ENCODE measurements at regions not wholly inside any gene's neighbourhood (a gene's known extent, or its start where the extent isn't known, plus 50 kb on each side); places are given as distances from the start of the nearest gene placed in this dataset.

DNA sequence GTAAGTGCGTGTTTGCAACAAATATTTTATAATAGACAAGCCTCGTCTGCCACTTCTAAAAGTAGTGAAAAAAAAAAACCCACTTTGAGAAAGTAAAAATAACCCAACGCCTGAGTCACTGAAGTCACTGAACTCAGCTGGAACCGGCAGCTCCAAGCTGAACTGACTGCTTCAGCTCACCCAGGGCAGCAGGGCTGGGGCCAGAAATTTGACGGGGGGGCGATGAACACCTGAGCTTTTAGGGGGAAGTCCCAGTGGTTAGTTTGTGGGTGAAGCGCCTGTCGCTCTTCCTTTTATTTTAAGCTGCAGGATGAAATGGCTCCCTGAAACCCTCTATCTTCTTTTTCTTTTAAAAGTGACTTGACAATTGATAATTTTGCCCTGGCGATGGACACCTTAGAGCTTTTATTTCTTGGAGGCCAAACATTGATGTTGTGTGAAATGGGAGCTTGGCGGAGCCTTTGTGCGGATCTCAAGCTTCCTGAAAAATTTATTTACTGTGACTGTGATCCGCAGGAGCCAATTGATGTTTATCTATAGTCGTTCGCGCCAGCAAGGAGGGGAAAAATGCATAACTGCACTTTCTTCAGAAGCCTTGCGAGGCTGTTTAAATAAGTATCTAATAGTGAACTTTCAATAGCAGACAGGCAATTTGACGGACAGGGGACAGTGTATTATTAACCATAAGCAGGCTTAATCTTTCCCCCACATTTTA is 173.2 kb upstream of the MYL2 start:
- no peaks in the 10 kb centered on the region for H3K36me3 ChIP-seq (ENCODE audit: control insufficient read depth in 4 of 4, insufficient read depth in 4 of 4, low read length in 4 of 4)
- ATAC-seq (ENCODE audit: insufficient read depth, low FRiP score), result no peak
- H3K9ac ChIP-seq (ENCODE audit: insufficient read depth in 1 of 2, low read length in 2 of 2), result no peak overlapping the region
- TF ChIP-seq, protein P1, sequence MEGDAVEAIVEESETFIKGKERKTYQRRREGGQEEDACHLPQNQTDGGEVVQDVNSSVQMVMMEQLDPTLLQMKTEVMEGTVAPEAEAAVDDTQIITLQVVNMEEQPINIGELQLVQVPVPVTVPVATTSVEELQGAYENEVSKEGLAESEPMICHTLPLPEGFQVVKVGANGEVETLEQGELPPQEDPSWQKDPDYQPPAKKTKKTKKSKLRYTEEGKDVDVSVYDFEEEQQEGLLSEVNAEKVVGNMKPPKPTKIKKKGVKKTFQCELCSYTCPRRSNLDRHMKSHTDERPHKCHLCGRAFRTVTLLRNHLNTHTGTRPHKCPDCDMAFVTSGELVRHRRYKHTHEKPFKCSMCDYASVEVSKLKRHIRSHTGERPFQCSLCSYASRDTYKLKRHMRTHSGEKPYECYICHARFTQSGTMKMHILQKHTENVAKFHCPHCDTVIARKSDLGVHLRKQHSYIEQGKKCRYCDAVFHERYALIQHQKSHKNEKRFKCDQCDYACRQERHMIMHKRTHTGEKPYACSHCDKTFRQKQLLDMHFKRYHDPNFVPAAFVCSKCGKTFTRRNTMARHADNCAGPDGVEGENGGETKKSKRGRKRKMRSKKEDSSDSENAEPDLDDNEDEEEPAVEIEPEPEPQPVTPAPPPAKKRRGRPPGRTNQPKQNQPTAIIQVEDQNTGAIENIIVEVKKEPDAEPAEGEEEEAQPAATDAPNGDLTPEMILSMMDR (IDR thresholded peaks at IDR 0.05; ENCODE audit: control extremely low read depth, extremely low read depth), result no peak
- H3K4me1 ChIP-seq (ENCODE audit: control insufficient read depth in 5 of 5, insufficient read depth in 5 of 5, low read length in 5 of 5), result peaks cover 0 to 7% (median 0%) of the 10 kb centered on the region in 5 donors
- DNase-seq, result peak in 2 of 3 donors; percentile 2 to 13
- no peak overlapping the region for H3K4me3 ChIP-seq
- no peaks in the 10 kb centered on the region for H3K9me3 ChIP-seq (ENCODE audit: control insufficient read depth in 4 of 4, insufficient read depth in 3 of 4, low read length in 3 of 4)
- H3K27ac ChIP-seq (ENCODE audit: low read depth in 1 of 2, low read length in 1 of 2), result no peak overlapping the region
- 31% methylated on average over 17 of the region's 17 CpGs for WGBS, 2 donors
- peaks cover 0 to 7% (median 5%) of the 10 kb centered on the region in 3 donors for H3K27me3 ChIP-seq (ENCODE audit: control insufficient read depth in 3 of 3, insufficient read depth in 3 of 3, low read length in 2 of 3)

DNA sequence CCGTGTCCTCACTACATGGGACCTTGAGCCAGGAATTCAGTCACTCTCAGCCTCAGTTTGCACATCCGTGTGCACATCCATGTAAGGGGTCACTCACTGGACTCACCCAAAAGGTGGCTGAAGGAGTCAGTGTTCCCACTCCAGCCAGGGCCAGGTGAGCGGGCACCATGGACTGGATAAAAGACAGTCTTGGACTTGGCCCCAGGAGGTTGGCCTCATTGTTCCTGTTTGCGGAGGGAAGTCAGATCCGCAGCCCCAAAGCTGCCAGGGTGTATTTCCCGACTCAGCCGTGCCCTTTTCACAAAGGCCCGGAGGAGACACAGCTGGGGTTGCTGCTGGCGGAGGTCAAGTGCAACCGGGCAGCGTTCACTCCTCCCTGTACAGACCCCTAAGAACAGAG is 170.7 kb upstream of the MYL2 start:
- Histone ChIP-seq H3K4me3 (no peak overlapping the region), H3K9me3 (ENCODE audit: control insufficient read depth in 4 of 4, insufficient read depth in 3 of 4, low read length in 3 of 4) (no peaks in the 10 kb centered on the region), H3K36me3 (ENCODE audit: control insufficient read depth in 4 of 4, insufficient read depth in 4 of 4, low read length in 4 of 4) (no peaks in the 10 kb centered on the region), H3K4me1 (ENCODE audit: control insufficient read depth in 5 of 5, insufficient read depth in 5 of 5, low read length in 5 of 5) (peaks cover 0 to 7% (median 0%) of the 10 kb centered on the region in 5 donors), H3K27ac (ENCODE audit: low read depth in 1 of 2, low read length in 1 of 2) (no peak overlapping the region), H3K9ac (ENCODE audit: insufficient read depth in 1 of 2, low read length in 2 of 2) (no peak overlapping the region), H3K27me3 (ENCODE audit: control insufficient read depth in 3 of 3, insufficient read depth in 3 of 3, low read length in 2 of 3) (peaks cover 0 to 12% (median 7%) of the 10 kb centered on the region in 3 donors)
- DNase-seq (no peak), ATAC-seq (ENCODE audit: insufficient read depth, low FRiP score) (no peak)
- WGBS, 2 donors, result 71 to 72% methylated on average over 11 of the region's 11 CpGs
- TF ChIP-seq, protein P1 (IDR thresholded peaks at IDR 0.05; ENCODE audit: control extremely low read depth, extremely low read depth), result no peak

DNA sequence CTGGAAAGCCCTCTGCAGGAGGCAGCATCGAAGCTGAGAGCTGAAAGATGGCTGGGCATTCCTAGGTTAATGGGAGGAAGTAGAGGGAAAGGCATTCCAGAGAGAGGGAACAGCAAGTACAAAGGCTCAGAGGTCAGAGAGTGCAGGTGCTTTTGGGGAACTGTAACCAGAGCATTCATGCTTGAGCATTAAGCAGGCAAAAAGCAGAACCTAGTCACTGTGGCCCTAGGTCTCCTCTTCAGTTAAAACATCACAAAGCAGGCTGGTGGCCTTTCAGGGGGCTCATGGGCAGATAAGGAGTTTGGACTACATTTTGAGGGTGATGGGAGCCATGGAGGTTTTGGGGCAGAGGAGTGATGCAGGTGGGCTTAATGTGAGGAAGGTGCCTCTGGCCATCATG is 169.2 kb upstream of the MYL2 start:
- 63 to 91% methylated on average over 1 of the region's 1 CpG for WGBS, 2 donors
- Histone ChIP-seq H3K4me3 (no peak overlapping the region), H3K9ac (ENCODE audit: insufficient read depth in 1 of 2, low read length in 2 of 2) (no peak overlapping the region), H3K36me3 (ENCODE audit: control insufficient read depth in 4 of 4, insufficient read depth in 4 of 4, low read length in 4 of 4) (no peaks in the 10 kb centered on the region), H3K4me1 (ENCODE audit: control insufficient read depth in 5 of 5, insufficient read depth in 5 of 5, low read length in 5 of 5) (peaks cover 0 to 7% (median 0%) of the 10 kb centered on the region in 5 donors), H3K9me3 (ENCODE audit: control insufficient read depth in 4 of 4, insufficient read depth in 3 of 4, low read length in 3 of 4) (no peaks in the 10 kb centered on the region), H3K27ac (ENCODE audit: low read depth in 1 of 2, low read length in 1 of 2) (no peak overlapping the region), H3K27me3 (ENCODE audit: control insufficient read depth in 3 of 3, insufficient read depth in 3 of 3, low read length in 2 of 3) (peaks cover 0 to 20% (median 10%) of the 10 kb centered on the region in 3 donors)
- DNase-seq (no peak), ATAC-seq (ENCODE audit: insufficient read depth, low FRiP score) (no peak)
- TF ChIP-seq, protein P1 (IDR thresholded peaks at IDR 0.05; ENCODE audit: control extremely low read depth, extremely low read depth), result no peak

Data from lung (tissue), 11 donors.